ENCODE measurements at regions not wholly inside any gene's neighbourhood (a gene's known extent, or its start where the extent isn't known, plus 50 kb on each side); places are given as distances from the start of the nearest gene placed in this dataset.

DNA sequence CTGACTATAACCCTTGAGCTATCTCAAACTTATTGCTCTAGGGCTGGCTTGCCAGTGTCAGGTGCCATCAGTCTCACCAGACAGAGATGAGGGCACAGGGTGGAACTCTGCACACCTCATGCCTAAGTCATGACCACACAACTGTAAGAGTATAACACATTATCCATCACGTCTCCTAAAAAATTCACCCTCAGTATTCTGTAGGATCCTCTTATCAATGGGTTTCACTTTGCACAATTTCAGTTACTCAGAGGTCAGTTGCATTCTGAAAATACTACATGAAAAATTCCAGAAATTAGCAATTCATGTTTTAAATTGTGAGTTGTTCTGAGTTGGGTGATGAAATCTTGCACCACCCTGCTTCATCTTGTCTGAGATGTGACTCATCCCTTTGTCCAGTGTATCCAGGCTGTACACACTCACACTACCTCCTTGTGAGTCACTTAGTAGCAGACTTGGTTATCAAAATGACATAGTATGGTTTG, 690.9 kb upstream of the CDH18 start:
- Histone ChIP-seq H3K4me1 (ENCODE audit: control insufficient read depth, insufficient read depth, low read length) (peaks cover 4% of the 10 kb centered on the region), H3K36me3 (ENCODE audit: insufficient read depth, low read length) (no peaks in the 10 kb centered on the region), H3K4me2 (ENCODE audit: low read length) (peak overlapping the region; percentile 5), H3K9me3 (replicated peaks; ENCODE audit: low read length) (no peaks in the 10 kb centered on the region), H3K4me3 (ENCODE audit: low read length) (no peak overlapping the region), H3K27me3 (ENCODE audit: control insufficient read depth, insufficient read depth, low read length) (no peaks in the 10 kb centered on the region), H3K9ac (ENCODE audit: low read depth, low read length) (no peak overlapping the region)

- Histone ChIP-seq H3K36me3 (ENCODE audit: insufficient read depth, low read length) (no peaks in the 10 kb centered on the region), H3K4me3 (ENCODE audit: low read length) (no peak overlapping the region), H3K4me2 (ENCODE audit: low read length) (no peak overlapping the region), H3K27me3 (ENCODE audit: control insufficient read depth, insufficient read depth, low read length) (no peaks in the 10 kb centered on the region), H3K4me1 (ENCODE audit: control insufficient read depth, insufficient read depth, low read length) (peaks cover 4% of the 10 kb centered on the region), H3K9ac (ENCODE audit: low read depth, low read length) (no peak overlapping the region), H3K9me3 (replicated peaks; ENCODE audit: low read length) (no peaks in the 10 kb centered on the region)
Measured at GRCh38 chr5:20678386-20678785, 690.4 kb upstream of the CDH18 start.

DNA sequence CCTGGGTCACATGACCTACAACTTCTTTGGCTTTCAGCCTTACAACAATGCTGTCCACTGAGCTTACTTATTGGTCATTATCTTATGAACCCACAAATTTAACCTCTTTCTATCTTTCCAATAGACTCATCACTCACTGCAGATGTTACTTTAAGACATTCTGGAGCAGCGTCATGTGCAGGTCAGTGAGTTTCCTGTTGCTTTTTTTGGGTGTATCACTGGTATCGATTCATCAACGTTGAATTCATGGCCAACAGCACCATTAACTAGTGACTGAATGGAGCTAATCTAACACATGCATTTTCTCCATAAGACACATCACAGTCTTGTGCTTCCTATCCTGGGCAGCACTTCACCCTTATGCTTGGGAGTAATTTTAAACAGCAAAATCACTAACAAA, 672.6 kb upstream of the CDH18 start:
- no peak overlapping the region for H3K4me2 ChIP-seq (ENCODE audit: low read length)
- H3K36me3 ChIP-seq (ENCODE audit: insufficient read depth, low read length): no peaks in the 10 kb centered on the region
- no peaks in the 10 kb centered on the region for H3K4me1 ChIP-seq (ENCODE audit: control insufficient read depth, insufficient read depth, low read length)
- H3K27me3 ChIP-seq (ENCODE audit: control insufficient read depth, insufficient read depth, low read length): no peaks in the 10 kb centered on the region
- no peaks in the 10 kb centered on the region for H3K9me3 ChIP-seq (replicated peaks; ENCODE audit: low read length)
- no peak overlapping the region for H3K4me3 ChIP-seq (ENCODE audit: low read length)
- no peak overlapping the region for H3K9ac ChIP-seq (ENCODE audit: low read depth, low read length)

DNA sequence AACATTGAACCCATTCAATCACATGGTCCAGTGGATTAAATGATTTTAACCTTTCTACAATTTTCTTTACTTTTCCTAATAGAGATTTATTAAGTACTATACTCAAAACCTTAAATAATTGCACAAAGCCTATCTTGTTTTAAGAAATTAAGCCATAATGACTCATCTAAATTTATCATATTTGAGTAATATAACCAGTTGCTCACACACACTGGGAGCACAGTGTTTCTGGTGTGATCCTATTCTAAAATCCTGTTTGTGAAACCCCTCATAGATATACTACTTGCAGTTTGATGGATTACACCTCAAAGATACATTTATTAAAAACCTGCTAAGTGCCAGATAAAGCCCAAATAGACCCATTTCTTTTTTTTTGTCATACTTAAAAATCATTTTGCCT, 668.3 kb upstream of the CDH18 start:
- Histone ChIP-seq H3K9me3 (replicated peaks; ENCODE audit: low read length) (no peaks in the 10 kb centered on the region), H3K9ac (ENCODE audit: low read depth, low read length) (no peak overlapping the region), H3K4me2 (ENCODE audit: low read length) (no peak overlapping the region), H3K27me3 (ENCODE audit: control insufficient read depth, insufficient read depth, low read length) (no peaks in the 10 kb centered on the region), H3K4me3 (ENCODE audit: low read length) (no peak overlapping the region), H3K4me1 (ENCODE audit: control insufficient read depth, insufficient read depth, low read length) (no peaks in the 10 kb centered on the region), H3K36me3 (ENCODE audit: insufficient read depth, low read length) (no peaks in the 10 kb centered on the region)

- H3K9ac ChIP-seq (ENCODE audit: low read depth, low read length): no peak overlapping the region
- H3K36me3 ChIP-seq (ENCODE audit: insufficient read depth, low read length): no peaks in the 10 kb centered on the region
- H3K4me3 ChIP-seq (ENCODE audit: low read length): no peak overlapping the region
- H3K4me2 ChIP-seq (ENCODE audit: low read length): no peak overlapping the region
- no peaks in the 10 kb centered on the region for H3K9me3 ChIP-seq (replicated peaks; ENCODE audit: low read length)
- H3K27me3 ChIP-seq (ENCODE audit: control insufficient read depth, insufficient read depth, low read length): no peaks in the 10 kb centered on the region
- no peaks in the 10 kb centered on the region for H3K4me1 ChIP-seq (ENCODE audit: control insufficient read depth, insufficient read depth, low read length)
Measured at GRCh38 chr5:20655211-20655610, 667.2 kb upstream of the CDH18 start.

DNA sequence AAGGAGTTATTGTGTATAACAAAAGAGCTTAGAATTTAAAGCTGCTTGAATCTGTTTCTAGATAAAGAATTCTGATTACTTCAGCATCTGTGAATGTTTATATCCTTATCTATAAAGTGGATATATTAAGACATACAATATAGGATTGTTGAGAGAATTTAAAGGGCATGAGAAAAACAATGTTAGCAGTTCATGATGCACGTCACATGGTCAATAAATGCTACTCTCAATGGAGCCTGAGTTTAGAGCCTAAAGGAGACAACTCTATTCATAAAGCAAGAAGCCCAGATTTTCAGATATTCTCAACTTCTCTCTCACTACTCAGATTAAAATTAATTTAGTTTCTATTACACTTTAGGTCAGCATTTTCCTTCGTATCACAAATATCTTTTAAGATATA, 666.7 kb upstream of the CDH18 start:
- Histone ChIP-seq H3K9me3 (replicated peaks; ENCODE audit: low read length) (no peaks in the 10 kb centered on the region), H3K4me3 (ENCODE audit: low read length) (no peak overlapping the region), H3K4me2 (ENCODE audit: low read length) (no peak overlapping the region), H3K9ac (ENCODE audit: low read depth, low read length) (no peak overlapping the region), H3K36me3 (ENCODE audit: insufficient read depth, low read length) (no peaks in the 10 kb centered on the region), H3K4me1 (ENCODE audit: control insufficient read depth, insufficient read depth, low read length) (no peaks in the 10 kb centered on the region), H3K27me3 (ENCODE audit: control insufficient read depth, insufficient read depth, low read length) (no peaks in the 10 kb centered on the region)

- no peak overlapping the region for H3K4me3 ChIP-seq (ENCODE audit: low read length)
- H3K9ac ChIP-seq (ENCODE audit: low read depth, low read length): no peak overlapping the region
- no peak overlapping the region for H3K4me2 ChIP-seq (ENCODE audit: low read length)
- no peaks in the 10 kb centered on the region for H3K27me3 ChIP-seq (ENCODE audit: control insufficient read depth, insufficient read depth, low read length)
- no peaks in the 10 kb centered on the region for H3K4me1 ChIP-seq (ENCODE audit: control insufficient read depth, insufficient read depth, low read length)
- no peaks in the 10 kb centered on the region for H3K9me3 ChIP-seq (replicated peaks; ENCODE audit: low read length)
- H3K36me3 ChIP-seq (ENCODE audit: insufficient read depth, low read length): no peaks in the 10 kb centered on the region
Measured at GRCh38 chr5:20654033-20654432, 666.0 kb upstream of the CDH18 start.

DNA sequence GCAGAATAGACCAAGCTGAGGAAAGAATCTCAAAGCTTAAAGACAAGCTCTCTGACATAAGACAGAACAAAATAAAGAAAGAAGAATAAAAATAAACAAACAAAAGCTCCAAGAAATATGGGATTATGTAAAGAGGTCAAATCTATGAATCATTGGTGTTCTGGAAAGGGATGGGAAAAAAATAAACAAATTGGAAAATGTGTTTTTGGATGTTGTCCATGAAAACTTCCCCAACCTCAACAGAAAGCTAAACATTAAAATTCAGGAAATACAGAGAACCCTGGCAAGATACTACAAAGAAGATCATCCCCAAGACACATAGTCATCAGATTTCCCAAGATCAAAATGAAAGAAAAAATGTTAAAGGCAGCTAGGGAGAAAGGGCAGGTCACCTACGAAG, 662.0 kb upstream of the CDH18 start:
- Histone ChIP-seq H3K36me3 (ENCODE audit: insufficient read depth, low read length) (no peaks in the 10 kb centered on the region), H3K4me2 (ENCODE audit: low read length) (no peak overlapping the region), H3K9me3 (replicated peaks; ENCODE audit: low read length) (no peaks in the 10 kb centered on the region), H3K4me3 (ENCODE audit: low read length) (no peak overlapping the region), H3K27me3 (ENCODE audit: control insufficient read depth, insufficient read depth, low read length) (no peaks in the 10 kb centered on the region), H3K4me1 (ENCODE audit: control insufficient read depth, insufficient read depth, low read length) (no peaks in the 10 kb centered on the region), H3K9ac (ENCODE audit: low read depth, low read length) (no peak overlapping the region)

DNA sequence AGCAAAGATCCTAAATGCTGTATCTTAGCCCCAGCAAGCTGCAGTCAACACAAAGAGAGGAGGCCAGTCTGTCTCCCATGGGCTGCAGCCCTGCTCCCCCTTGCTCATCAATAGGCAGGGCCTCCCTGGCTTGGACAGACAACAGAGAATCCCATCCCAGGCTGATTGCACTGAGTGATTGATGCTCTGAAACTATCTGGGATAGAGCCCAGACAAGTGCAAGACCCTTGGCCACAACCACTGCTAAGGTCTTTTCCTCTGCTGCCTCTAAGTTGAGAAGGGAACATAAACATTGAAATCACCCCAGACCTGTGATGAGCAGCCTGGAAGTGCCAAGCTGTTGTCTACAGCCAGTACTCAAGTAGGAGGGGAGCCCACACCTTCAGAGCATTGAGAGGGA, 661.0 kb upstream of the CDH18 start:
- Histone ChIP-seq H3K27me3 (ENCODE audit: control insufficient read depth, insufficient read depth, low read length) (no peaks in the 10 kb centered on the region), H3K9ac (ENCODE audit: low read depth, low read length) (no peak overlapping the region), H3K36me3 (ENCODE audit: insufficient read depth, low read length) (no peaks in the 10 kb centered on the region), H3K4me2 (ENCODE audit: low read length) (no peak overlapping the region), H3K4me3 (ENCODE audit: low read length) (no peak overlapping the region), H3K9me3 (replicated peaks; ENCODE audit: low read length) (no peaks in the 10 kb centered on the region), H3K4me1 (ENCODE audit: control insufficient read depth, insufficient read depth, low read length) (no peaks in the 10 kb centered on the region)

DNA sequence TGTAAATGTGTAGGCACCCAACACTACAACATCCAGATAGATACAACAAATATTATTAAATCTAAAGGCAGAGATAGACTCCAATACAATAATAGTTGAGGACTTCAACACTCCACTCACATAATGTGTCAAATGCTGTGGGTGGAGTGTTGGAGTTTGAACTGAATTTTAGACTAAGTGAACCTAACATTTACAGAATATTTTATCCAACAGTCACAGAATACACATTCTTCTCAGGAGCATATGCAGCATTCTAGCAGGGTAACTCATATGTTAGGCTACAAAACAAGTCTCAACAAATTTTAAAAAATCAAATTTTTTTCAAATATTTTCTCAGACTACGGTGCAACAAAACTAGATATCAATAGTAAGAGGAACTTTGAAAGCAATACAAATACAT, 648.7 kb upstream of the CDH18 start:
- H3K9me3 ChIP-seq (replicated peaks; ENCODE audit: low read length): no peaks in the 10 kb centered on the region
- no peaks in the 10 kb centered on the region for H3K4me1 ChIP-seq (ENCODE audit: control insufficient read depth, insufficient read depth, low read length)
- no peaks in the 10 kb centered on the region for H3K36me3 ChIP-seq (ENCODE audit: insufficient read depth, low read length)
- no peak overlapping the region for H3K4me2 ChIP-seq (ENCODE audit: low read length)
- no peaks in the 10 kb centered on the region for H3K27me3 ChIP-seq (ENCODE audit: control insufficient read depth, insufficient read depth, low read length)
- H3K9ac ChIP-seq (ENCODE audit: low read depth, low read length): no peak overlapping the region
- no peak overlapping the region for H3K4me3 ChIP-seq (ENCODE audit: low read length)

GRCh38 chr5:20619591-20619990, 631.6 kb upstream of the CDH18 start:
- no peaks in the 10 kb centered on the region for H3K27me3 ChIP-seq (ENCODE audit: control insufficient read depth, insufficient read depth, low read length)
- H3K9ac ChIP-seq (ENCODE audit: low read depth, low read length): no peak overlapping the region
- no peaks in the 10 kb centered on the region for H3K9me3 ChIP-seq (replicated peaks; ENCODE audit: low read length)
- H3K4me1 ChIP-seq (ENCODE audit: control insufficient read depth, insufficient read depth, low read length): no peaks in the 10 kb centered on the region
- no peak overlapping the region for H3K4me2 ChIP-seq (ENCODE audit: low read length)
- H3K36me3 ChIP-seq (ENCODE audit: insufficient read depth, low read length): no peaks in the 10 kb centered on the region
- H3K4me3 ChIP-seq (ENCODE audit: low read length): no peak overlapping the region

GRCh38 chr5:20618340-20618739, 630.3 kb upstream of the CDH18 start:
- Histone ChIP-seq H3K27me3 (ENCODE audit: control insufficient read depth, insufficient read depth, low read length) (no peaks in the 10 kb centered on the region), H3K4me2 (ENCODE audit: low read length) (no peak overlapping the region), H3K9ac (ENCODE audit: low read depth, low read length) (no peak overlapping the region), H3K9me3 (replicated peaks; ENCODE audit: low read length) (no peaks in the 10 kb centered on the region), H3K36me3 (ENCODE audit: insufficient read depth, low read length) (no peaks in the 10 kb centered on the region), H3K4me1 (ENCODE audit: control insufficient read depth, insufficient read depth, low read length) (no peaks in the 10 kb centered on the region), H3K4me3 (ENCODE audit: low read length) (no peak overlapping the region)
